Testis (tissue), 2 donors: ENCODE measurements at regions not wholly inside any gene's neighbourhood (a gene's known extent, or its start where the extent isn't known, plus 50 kb on each side); places are given as distances from the start of the nearest gene placed in this dataset.

Source experiments
- CTCF ChIP-seq, 3 experiments: fragments of 450-650 bp in 2 of 3; fragments of 200-600 bp in 1 of 3; sonication (generic) in 1 of 3; IDR thresholded peaks; one replicate each; pipeline ENCODE4 v1.5.1; 2016 to 2019; ENCODE audit warnings: antibody characterized with exemption in 3 of 3, mild to moderate bottlenecking in 2 of 3, moderate library complexity in 1 of 3
- POLR2A ChIP-seq: fragments of 450-650 bp; IDR thresholded peaks from one replicate; pipeline ENCODE4 v1.6.1; 2017; ENCODE audit warnings: antibody characterized with exemption, mild to moderate bottlenecking, moderate library complexity

GRCh38 chr9:80892703-80893102, 796.6 kb downstream of the TLE1 start:
- TF ChIP-seq CTCF (IDR thresholded peaks at IDR 0.05) (no peak), POLR2A (no peak)
